ENCODE measurements at regions not wholly inside any gene's neighbourhood (a gene's known extent, or its start where the extent isn't known, plus 50 kb on each side); places are given as distances from the start of the nearest gene placed in this dataset.

- DNase-seq (ENCODE audit: low read depth in 2 of 2) = no peak
Measured at GRCh38 chr3:107897471-107898061, 193.3 kb downstream of the CD47 start.

- no peak for DNase-seq (ENCODE audit: low read depth in 2 of 2)
Measured at GRCh38 chr3:107894998-107895397, 195.8 kb downstream of the CD47 start.

- DNase-seq (ENCODE audit: low read depth in 2 of 2) = no peak
Measured at GRCh38 chr3:107892955-107893624, 197.7 kb downstream of the CD47 start.

GRCh38 chr3:107884719-107885460 is 205.9 kb downstream of the CD47 start:
- DNase-seq (ENCODE audit: low read depth in 2 of 2) = no peak

- DNase-seq (ENCODE audit: low read depth in 2 of 2) = no peak
Measured at GRCh38 chr3:107884028-107884427, 206.8 kb downstream of the CD47 start.

GRCh38 chr3:107882881-107883280 is 207.9 kb downstream of the CD47 start:
- DNase-seq (ENCODE audit: low read depth in 2 of 2) = no peak

- no peak for DNase-seq (ENCODE audit: low read depth in 2 of 2)
Measured at GRCh38 chr3:107882261-107882660, 208.6 kb downstream of the CD47 start.

GRCh38 chr3:107881509-107881908 is 209.3 kb downstream of the CD47 start:
- no peak for DNase-seq (ENCODE audit: low read depth in 2 of 2)

- no peak for DNase-seq (ENCODE audit: low read depth in 2 of 2)
Measured at GRCh38 chr3:107880702-107881101, 210.1 kb downstream of the CD47 start.

GRCh38 chr3:107877936-107878335 is 212.9 kb downstream of the CD47 start:
- DNase-seq (ENCODE audit: low read depth in 2 of 2) = no peak

GRCh38 chr3:107870943-107871638 is 219.7 kb downstream of the CD47 start:
- no peak for DNase-seq (ENCODE audit: low read depth in 2 of 2)

- DNase-seq (ENCODE audit: low read depth in 2 of 2) = no peak
Measured at GRCh38 chr3:107870096-107870495, 220.7 kb downstream of the CD47 start.

- DNase-seq (ENCODE audit: low read depth in 2 of 2) = no peak
Measured at GRCh38 chr3:107868449-107868848, 222.4 kb downstream of the CD47 start.

GRCh38 chr3:107861904-107862303 is 228.9 kb downstream of the CD47 start:
- DNase-seq (ENCODE audit: low read depth in 2 of 2) = no peak

GRCh38 chr3:107861422-107861821 is 229.4 kb downstream of the CD47 start:
- no peak for DNase-seq (ENCODE audit: low read depth in 2 of 2)

Data from stimulated activated CD8-positive, alpha-beta memory T cell treated with anti-CD3 and anti-CD28 coated beads, Interleukin-15, amount 100 ng/mL, for 4 hours (primary cell).